Neural cell (in vitro differentiated cells): ENCODE measurements at regions not wholly inside any gene's neighbourhood (a gene's known extent, or its start where the extent isn't known, plus 50 kb on each side); places are given as distances from the start of the nearest gene placed in this dataset.

Experiments
- EP300 ChIP-seq: fragments of 450-650 bp; conservative IDR thresholded peaks from 2 replicates; pipeline ENCODE4 v1.6.1; 2014; ENCODE audit warnings: antibody characterized with exemption, mild to moderate bottlenecking, moderate library complexity; ENCODE audit not compliant: poor library complexity, severe bottlenecking
- POLR2AphosphoS5 ChIP-seq: IDR thresholded peaks from 2 replicates; pipeline ENCODE4 v1.6.1; 2012
- RAD21 ChIP-seq: fragments of 450-650 bp; conservative IDR thresholded peaks from 2 replicates; pipeline ENCODE4 v1.6.1; 2014; ENCODE audit warnings: antibody characterized with exemption, mild to moderate bottlenecking, moderate library complexity
- SMC3 ChIP-seq: fragments of 450-650 bp; conservative IDR thresholded peaks from 2 replicates; pipeline ENCODE4 v1.6.1; 2014; ENCODE audit warnings: antibody characterized with exemption, mild to moderate bottlenecking, moderate library complexity; ENCODE audit not compliant: poor library complexity
- TAF1 ChIP-seq: IDR thresholded peaks from 2 replicates; pipeline ENCODE4 v1.6.1; 2012; ENCODE audit warnings: low read depth
- TF ChIP-seq, protein P1 (sequence below): fragments of 450-650 bp; IDR thresholded peaks from 2 replicates; pipeline ENCODE4 v1.5.1; 2014; ENCODE audit warnings: antibody characterized with exemption, mild to moderate bottlenecking, moderate library complexity; ENCODE audit not compliant: poor library complexity, severe bottlenecking
- TF ChIP-seq, protein P2 (sequence below): IDR thresholded peaks from 2 replicates; pipeline ENCODE4 v1.6.1; 2012; ENCODE audit warnings: borderline replicate concordance

GRCh38 chr9:119483153-119483552 lies 113.9 kb upstream of the BRINP1 start:
- TF ChIP-seq POLR2AphosphoS5 (no peak), EP300 (no peak), TAF1 (no peak), SMC3 (no peak), RAD21 (no peak)
- TF ChIP-seq, protein P1, sequence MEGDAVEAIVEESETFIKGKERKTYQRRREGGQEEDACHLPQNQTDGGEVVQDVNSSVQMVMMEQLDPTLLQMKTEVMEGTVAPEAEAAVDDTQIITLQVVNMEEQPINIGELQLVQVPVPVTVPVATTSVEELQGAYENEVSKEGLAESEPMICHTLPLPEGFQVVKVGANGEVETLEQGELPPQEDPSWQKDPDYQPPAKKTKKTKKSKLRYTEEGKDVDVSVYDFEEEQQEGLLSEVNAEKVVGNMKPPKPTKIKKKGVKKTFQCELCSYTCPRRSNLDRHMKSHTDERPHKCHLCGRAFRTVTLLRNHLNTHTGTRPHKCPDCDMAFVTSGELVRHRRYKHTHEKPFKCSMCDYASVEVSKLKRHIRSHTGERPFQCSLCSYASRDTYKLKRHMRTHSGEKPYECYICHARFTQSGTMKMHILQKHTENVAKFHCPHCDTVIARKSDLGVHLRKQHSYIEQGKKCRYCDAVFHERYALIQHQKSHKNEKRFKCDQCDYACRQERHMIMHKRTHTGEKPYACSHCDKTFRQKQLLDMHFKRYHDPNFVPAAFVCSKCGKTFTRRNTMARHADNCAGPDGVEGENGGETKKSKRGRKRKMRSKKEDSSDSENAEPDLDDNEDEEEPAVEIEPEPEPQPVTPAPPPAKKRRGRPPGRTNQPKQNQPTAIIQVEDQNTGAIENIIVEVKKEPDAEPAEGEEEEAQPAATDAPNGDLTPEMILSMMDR, result no peak
- TF ChIP-seq, protein P2, sequence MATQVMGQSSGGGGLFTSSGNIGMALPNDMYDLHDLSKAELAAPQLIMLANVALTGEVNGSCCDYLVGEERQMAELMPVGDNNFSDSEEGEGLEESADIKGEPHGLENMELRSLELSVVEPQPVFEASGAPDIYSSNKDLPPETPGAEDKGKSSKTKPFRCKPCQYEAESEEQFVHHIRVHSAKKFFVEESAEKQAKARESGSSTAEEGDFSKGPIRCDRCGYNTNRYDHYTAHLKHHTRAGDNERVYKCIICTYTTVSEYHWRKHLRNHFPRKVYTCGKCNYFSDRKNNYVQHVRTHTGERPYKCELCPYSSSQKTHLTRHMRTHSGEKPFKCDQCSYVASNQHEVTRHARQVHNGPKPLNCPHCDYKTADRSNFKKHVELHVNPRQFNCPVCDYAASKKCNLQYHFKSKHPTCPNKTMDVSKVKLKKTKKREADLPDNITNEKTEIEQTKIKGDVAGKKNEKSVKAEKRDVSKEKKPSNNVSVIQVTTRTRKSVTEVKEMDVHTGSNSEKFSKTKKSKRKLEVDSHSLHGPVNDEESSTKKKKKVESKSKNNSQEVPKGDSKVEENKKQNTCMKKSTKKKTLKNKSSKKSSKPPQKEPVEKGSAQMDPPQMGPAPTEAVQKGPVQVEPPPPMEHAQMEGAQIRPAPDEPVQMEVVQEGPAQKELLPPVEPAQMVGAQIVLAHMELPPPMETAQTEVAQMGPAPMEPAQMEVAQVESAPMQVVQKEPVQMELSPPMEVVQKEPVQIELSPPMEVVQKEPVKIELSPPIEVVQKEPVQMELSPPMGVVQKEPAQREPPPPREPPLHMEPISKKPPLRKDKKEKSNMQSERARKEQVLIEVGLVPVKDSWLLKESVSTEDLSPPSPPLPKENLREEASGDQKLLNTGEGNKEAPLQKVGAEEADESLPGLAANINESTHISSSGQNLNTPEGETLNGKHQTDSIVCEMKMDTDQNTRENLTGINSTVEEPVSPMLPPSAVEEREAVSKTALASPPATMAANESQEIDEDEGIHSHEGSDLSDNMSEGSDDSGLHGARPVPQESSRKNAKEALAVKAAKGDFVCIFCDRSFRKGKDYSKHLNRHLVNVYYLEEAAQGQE, result peak; percentile 33
